ENCODE measurements at regions not wholly inside any gene's neighbourhood (a gene's known extent, or its start where the extent isn't known, plus 50 kb on each side); places are given as distances from the start of the nearest gene placed in this dataset.

- no peak for TF ChIP-seq CTCF (IDR thresholded peaks at IDR 0.05)
- no peak for TF ChIP-seq POLR2A (IDR thresholded peaks at IDR 0.05)
- TF ChIP-seq POLR2AphosphoS5 (IDR thresholded peaks at IDR 0.05), result no peak
These were observed 858.1 kb upstream of the ADAMTS5 start for GRCh38 chr21:27825035-27825434.
